GM23338 (cell line): ENCODE measurements at regions not wholly inside any gene's neighbourhood (a gene's known extent, or its start where the extent isn't known, plus 50 kb on each side); places are given as distances from the start of the nearest gene placed in this dataset.

Source experiments
- CREB1 ChIP-seq: fragments of 250-450 bp; sonication (Bioruptor Pico); IDR thresholded peaks from 2 replicates; pipeline ENCODE4 v1.5.0; 2020; ENCODE audit warnings: low read depth, mild to moderate bottlenecking, moderate library complexity
- EZH2 ChIP-seq: fragments of 200-600 bp; sonication (generic); IDR thresholded peaks from one replicate; pipeline ENCODE4 v1.8.0; 2017; ENCODE audit warnings: antibody characterized with exemption, mild to moderate bottlenecking, low read depth; ENCODE audit not compliant: unreplicated experiment
- EZH2phosphoT487 ChIP-seq: fragments of 200-600 bp; sonication (generic); IDR thresholded peaks from one replicate; pipeline ENCODE4 v1.8.1; 2018; ENCODE audit warnings: antibody characterized with exemption; ENCODE audit not compliant: unreplicated experiment
- JUNB ChIP-seq: IDR thresholded peaks from one replicate; pipeline ENCODE4 v1.6.1; 2016; ENCODE audit warnings: antibody characterized with exemption; ENCODE audit not compliant: unreplicated experiment
- NANOG ChIP-seq: IDR thresholded peaks from 2 replicates; pipeline ENCODE4 v1.6.1; 2016; ENCODE audit warnings: antibody characterized with exemption, borderline replicate concordance
- POLR2AphosphoS5 ChIP-seq: IDR thresholded peaks from 2 replicates; pipeline ENCODE4 v1.6.1; 2016; ENCODE audit warnings: antibody characterized with exemption, low read depth
- REST ChIP-seq: IDR thresholded peaks from one replicate; pipeline ENCODE4 v1.6.1; 2018; ENCODE audit warnings: antibody characterized with exemption; ENCODE audit not compliant: unreplicated experiment
- STAT1 ChIP-seq: IDR thresholded peaks from one replicate; pipeline ENCODE4 v1.6.1; 2016; ENCODE audit warnings: antibody characterized with exemption; ENCODE audit not compliant: unreplicated experiment
- ZNF114 ChIP-seq: fragments of 250-450 bp; sonication (Bioruptor Pico); IDR thresholded peaks from 2 replicates; pipeline ENCODE4 v1.5.0; 2020; ENCODE audit warnings: mild to moderate bottlenecking, moderate library complexity
- ZNF331 ChIP-seq: fragments of 250-450 bp; sonication (Bioruptor Pico); IDR thresholded peaks from 2 replicates; pipeline ENCODE4 v1.5.0; 2020; ENCODE audit warnings: low read depth, mild to moderate bottlenecking, moderate library complexity
- TF ChIP-seq, protein P1 (sequence below), 2 experiments: fragments of 200-600 bp in 1 of 2; sonication (generic) in 1 of 2; conservative IDR thresholded peaks; 2 replicates each; pipeline versions ENCODE4 v1.5.1 to v1.6.1; 2016 to 2017; ENCODE audit warnings: antibody characterized with exemption in 2 of 2, low read depth in 2 of 2, mild to moderate bottlenecking in 2 of 2, moderate library complexity in 1 of 2
- TF ChIP-seq, protein P2 (sequence below): IDR thresholded peaks from 2 replicates; pipeline ENCODE4 v1.6.1; 2016; ENCODE audit warnings: antibody characterized with exemption
- TF ChIP-seq, protein P3 (sequence below): fragments of 250-450 bp; sonication (Bioruptor Pico); IDR thresholded peaks from 2 replicates; pipeline ENCODE4 v1.5.0; 2020; ENCODE audit warnings: mild to moderate bottlenecking, moderate library complexity

- TF ChIP-seq CREB1 (CRISPR knock-in tag), result no peak
- no peak for TF ChIP-seq EZH2
- TF ChIP-seq EZH2phosphoT487, result no peak
- no peak for TF ChIP-seq JUNB
- TF ChIP-seq, protein P1, sequence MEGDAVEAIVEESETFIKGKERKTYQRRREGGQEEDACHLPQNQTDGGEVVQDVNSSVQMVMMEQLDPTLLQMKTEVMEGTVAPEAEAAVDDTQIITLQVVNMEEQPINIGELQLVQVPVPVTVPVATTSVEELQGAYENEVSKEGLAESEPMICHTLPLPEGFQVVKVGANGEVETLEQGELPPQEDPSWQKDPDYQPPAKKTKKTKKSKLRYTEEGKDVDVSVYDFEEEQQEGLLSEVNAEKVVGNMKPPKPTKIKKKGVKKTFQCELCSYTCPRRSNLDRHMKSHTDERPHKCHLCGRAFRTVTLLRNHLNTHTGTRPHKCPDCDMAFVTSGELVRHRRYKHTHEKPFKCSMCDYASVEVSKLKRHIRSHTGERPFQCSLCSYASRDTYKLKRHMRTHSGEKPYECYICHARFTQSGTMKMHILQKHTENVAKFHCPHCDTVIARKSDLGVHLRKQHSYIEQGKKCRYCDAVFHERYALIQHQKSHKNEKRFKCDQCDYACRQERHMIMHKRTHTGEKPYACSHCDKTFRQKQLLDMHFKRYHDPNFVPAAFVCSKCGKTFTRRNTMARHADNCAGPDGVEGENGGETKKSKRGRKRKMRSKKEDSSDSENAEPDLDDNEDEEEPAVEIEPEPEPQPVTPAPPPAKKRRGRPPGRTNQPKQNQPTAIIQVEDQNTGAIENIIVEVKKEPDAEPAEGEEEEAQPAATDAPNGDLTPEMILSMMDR (conservative IDR thresholded peaks at IDR 0.05; ENCODE audit: low read depth in 2 of 2), result no peak
- TF ChIP-seq POLR2AphosphoS5, result no peak
- TF ChIP-seq, protein P2, sequence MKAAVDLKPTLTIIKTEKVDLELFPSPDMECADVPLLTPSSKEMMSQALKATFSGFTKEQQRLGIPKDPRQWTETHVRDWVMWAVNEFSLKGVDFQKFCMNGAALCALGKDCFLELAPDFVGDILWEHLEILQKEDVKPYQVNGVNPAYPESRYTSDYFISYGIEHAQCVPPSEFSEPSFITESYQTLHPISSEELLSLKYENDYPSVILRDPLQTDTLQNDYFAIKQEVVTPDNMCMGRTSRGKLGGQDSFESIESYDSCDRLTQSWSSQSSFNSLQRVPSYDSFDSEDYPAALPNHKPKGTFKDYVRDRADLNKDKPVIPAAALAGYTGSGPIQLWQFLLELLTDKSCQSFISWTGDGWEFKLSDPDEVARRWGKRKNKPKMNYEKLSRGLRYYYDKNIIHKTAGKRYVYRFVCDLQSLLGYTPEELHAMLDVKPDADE, result no peak
- no peak for TF ChIP-seq REST
- TF ChIP-seq ZNF331 (CRISPR knock-in tag), result no peak
- no peak for TF ChIP-seq ZNF114 (CRISPR knock-in tag)
- no peak for TF ChIP-seq NANOG
- TF ChIP-seq, protein P3, sequence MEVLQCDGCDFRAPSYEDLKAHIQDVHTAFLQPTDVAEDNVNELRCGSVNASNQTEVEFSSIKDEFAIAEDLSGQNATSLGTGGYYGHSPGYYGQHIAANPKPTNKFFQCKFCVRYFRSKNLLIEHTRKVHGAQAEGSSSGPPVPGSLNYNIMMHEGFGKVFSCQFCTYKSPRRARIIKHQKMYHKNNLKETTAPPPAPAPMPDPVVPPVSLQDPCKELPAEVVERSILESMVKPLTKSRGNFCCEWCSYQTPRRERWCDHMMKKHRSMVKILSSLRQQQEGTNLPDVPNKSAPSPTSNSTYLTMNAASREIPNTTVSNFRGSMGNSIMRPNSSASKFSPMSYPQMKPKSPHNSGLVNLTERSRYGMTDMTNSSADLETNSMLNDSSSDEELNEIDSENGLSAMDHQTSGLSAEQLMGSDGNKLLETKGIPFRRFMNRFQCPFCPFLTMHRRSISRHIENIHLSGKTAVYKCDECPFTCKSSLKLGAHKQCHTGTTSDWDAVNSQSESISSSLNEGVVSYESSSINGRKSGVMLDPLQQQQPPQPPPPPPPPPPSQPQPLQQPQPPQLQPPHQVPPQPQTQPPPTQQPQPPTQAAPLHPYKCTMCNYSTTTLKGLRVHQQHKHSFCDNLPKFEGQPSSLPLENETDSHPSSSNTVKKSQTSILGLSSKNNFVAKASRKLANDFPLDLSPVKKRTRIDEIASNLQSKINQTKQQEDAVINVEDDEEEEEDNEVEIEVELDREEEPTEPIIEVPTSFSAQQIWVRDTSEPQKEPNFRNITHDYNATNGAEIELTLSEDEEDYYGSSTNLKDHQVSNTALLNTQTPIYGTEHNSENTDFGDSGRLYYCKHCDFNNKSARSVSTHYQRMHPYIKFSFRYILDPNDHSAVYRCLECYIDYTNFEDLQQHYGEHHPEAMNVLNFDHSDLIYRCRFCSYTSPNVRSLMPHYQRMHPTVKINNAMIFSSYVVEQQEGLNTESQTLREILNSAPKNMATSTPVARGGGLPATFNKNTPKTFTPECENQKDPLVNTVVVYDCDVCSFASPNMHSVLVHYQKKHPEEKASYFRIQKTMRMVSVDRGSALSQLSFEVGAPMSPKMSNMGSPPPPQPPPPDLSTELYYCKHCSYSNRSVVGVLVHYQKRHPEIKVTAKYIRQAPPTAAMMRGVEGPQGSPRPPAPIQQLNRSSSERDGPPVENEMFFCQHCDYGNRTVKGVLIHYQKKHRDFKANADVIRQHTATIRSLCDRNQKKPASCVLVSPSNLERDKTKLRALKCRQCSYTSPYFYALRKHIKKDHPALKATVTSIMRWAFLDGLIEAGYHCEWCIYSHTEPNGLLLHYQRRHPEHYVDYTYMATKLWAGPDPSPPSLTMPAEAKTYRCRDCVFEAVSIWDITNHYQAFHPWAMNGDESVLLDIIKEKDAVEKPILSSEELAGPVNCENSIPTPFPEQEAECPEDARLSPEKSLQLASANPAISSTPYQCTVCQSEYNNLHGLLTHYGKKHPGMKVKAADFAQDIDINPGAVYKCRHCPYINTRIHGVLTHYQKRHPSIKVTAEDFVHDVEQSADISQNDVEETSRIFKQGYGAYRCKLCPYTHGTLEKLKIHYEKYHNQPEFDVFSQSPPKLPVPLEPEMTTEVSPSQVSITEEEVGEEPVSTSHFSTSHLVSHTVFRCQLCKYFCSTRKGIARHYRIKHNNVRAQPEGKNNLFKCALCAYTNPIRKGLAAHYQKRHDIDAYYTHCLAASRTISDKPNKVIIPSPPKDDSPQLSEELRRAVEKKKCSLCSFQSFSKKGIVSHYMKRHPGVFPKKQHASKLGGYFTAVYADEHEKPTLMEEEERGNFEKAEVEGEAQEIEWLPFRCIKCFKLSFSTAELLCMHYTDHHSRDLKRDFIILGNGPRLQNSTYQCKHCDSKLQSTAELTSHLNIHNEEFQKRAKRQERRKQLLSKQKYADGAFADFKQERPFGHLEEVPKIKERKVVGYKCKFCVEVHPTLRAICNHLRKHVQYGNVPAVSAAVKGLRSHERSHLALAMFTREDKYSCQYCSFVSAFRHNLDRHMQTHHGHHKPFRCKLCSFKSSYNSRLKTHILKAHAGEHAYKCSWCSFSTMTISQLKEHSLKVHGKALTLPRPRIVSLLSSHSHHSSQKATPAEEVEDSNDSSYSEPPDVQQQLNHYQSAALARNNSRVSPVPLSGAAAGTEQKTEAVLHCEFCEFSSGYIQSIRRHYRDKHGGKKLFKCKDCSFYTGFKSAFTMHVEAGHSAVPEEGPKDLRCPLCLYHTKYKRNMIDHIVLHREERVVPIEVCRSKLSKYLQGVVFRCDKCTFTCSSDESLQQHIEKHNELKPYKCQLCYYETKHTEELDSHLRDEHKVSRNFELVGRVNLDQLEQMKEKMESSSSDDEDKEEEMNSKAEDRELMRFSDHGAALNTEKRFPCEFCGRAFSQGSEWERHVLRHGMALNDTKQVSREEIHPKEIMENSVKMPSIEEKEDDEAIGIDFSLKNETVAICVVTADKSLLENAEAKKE, result no peak
- no peak for TF ChIP-seq STAT1
Observed at GRCh38 chr5:104526866-104527265, 964.3 kb upstream of the NUDT12 start.
